ENCODE measurements at regions not wholly inside any gene's neighbourhood (a gene's known extent, or its start where the extent isn't known, plus 50 kb on each side); places are given as distances from the start of the nearest gene placed in this dataset.

GRCh38 chr9:86836797-86837196, 110.5 kb downstream of the GAS1 start:
- TF ChIP-seq CTCF (IDR thresholded peaks at IDR 0.05; ENCODE audit: insufficient read depth, low read length, poor library complexity, severe bottlenecking) = no peak
- no peak for TF ChIP-seq EZH2phosphoT487 (conservative IDR thresholded peaks at IDR 0.05; ENCODE audit: low read length)
